HepG2 (cell line): ENCODE measurements at regions not wholly inside any gene's neighbourhood (a gene's known extent, or its start where the extent isn't known, plus 50 kb on each side); places are given as distances from the start of the nearest gene placed in this dataset.

ENCODE experiments used
- ATAC-seq: fragments of 200-7000 bp; cut with Tn5 transposase; 3 replicates; pipeline ENCODE4 v1.9.1; 2020; ENCODE audit warnings: mild to moderate bottlenecking, moderate library complexity
- BruUV-seq: library from RNA; stranded (reverse); fragments of 400-500 nt; replicated peaks from 2 replicates; lab custom pipeline; 2021; lab: Mats Ljungman, UMichigan
- CTCF ChIA-PET: fragments of 300-600 bp; formaldehyde crosslinking; extraction: SDS; loops from one replicate; lab custom pipeline; 2021; ENCODE audit warnings: low total read pairs, inconsistent platforms, low intra/inter-chr PET ratio; lab: Yijun Ruan, JAX
- POLR2A ChIA-PET: fragments of 350-600 bp; sonication (Branson Sonifier 250); formaldehyde crosslinking; loops from one replicate; lab custom pipeline; 2020; ENCODE audit warnings: antibody characterized with exemption, inconsistent platforms; lab: Yijun Ruan, JAX
- DNase-seq: peaks from one replicate; pipeline ENCODE4 v3.0.0-alpha.2; 2015; ENCODE audit warnings: low spot score
- FAIRE-seq: peaks from 3 replicates; lab custom pipeline; 2011; peaks lifted over from hg19 to GRCh38; lab: Jason Lieb, UNC
- H2AFZ ChIP-seq: one replicate; pipeline ENCODE4 v1.6.1; 2011; ENCODE audit warnings: low read length, inconsistent platforms
- H3K27ac ChIP-seq: fragments of 300-600 bp; 3 replicates; pipeline ENCODE4 v1.8.0; 2011; ENCODE audit warnings: mixed run types, mild to moderate bottlenecking, mixed read lengths, low read length, inconsistent platforms; ENCODE audit not compliant: insufficient read depth; ENCODE audit errors: extremely low read length
- H3K27me3 ChIP-seq, 2 experiments: fragments of 200-600 bp in 1 of 2; 2 replicates in 1 of 2; 3 replicates in 1 of 2; pipeline versions ENCODE4 v1.6.0 to v1.8.0; 2011; ENCODE audit warnings: low read length in 2 of 2, mild to moderate bottlenecking in 2 of 2, moderate library complexity in 2 of 2, inconsistent platforms in 1 of 2; ENCODE audit not compliant: insufficient read depth in 2 of 2, control insufficient read depth in 1 of 2
- H3K36me3 ChIP-seq, 2 experiments: fragments of 200-600 bp in 1 of 2; replicated peaks in 1 of 2; 2 replicates in 1 of 2; 3 replicates in 1 of 2; pipeline versions ENCODE4 v1.5.1 to v1.8.0; 2011; ENCODE audit warnings: low read length in 2 of 2, inconsistent platforms in 1 of 2; ENCODE audit not compliant: insufficient read depth in 2 of 2, control insufficient read depth in 1 of 2
- H3K4me1 ChIP-seq: 2 replicates; pipeline ENCODE4 v1.5.1; 2012; ENCODE audit warnings: low read length, inconsistent platforms; ENCODE audit not compliant: insufficient read depth
- H3K4me2 ChIP-seq: 2 replicates; pipeline ENCODE4 v1.6.0; 2011; ENCODE audit warnings: low read depth, low read length, inconsistent platforms
- H3K4me3 ChIP-seq, 3 experiments: fragments of 200-600 bp in 1 of 3; sonication (generic), shearing (Covaris generic) in 1 of 3; replicated peaks in 1 of 3; 2 replicates each; pipeline ENCODE4 v1.5.1; 2011 to 2016; ENCODE audit warnings: low read length in 3 of 3, inconsistent platforms in 2 of 3, low read depth in 2 of 3, mild to moderate bottlenecking in 2 of 3, control low read depth in 1 of 3, mixed read lengths in 1 of 3; ENCODE audit not compliant: insufficient read depth in 1 of 3
- H3K79me2 ChIP-seq: one replicate; pipeline ENCODE4 v1.6.1; 2011; ENCODE audit warnings: low read length, inconsistent platforms; ENCODE audit not compliant: insufficient read depth
- H3K9ac ChIP-seq: 2 replicates; pipeline ENCODE4 v1.6.0; 2011; ENCODE audit warnings: mild to moderate bottlenecking, low read depth, low read length, inconsistent platforms; ENCODE audit not compliant: insufficient read depth
- H3K9me3 ChIP-seq: 2 replicates; pipeline ENCODE4 v1.5.1; 2012; ENCODE audit warnings: mild to moderate bottlenecking, low read length
- H4K20me1 ChIP-seq: 2 replicates; pipeline ENCODE4 v1.6.0; 2011; ENCODE audit warnings: inconsistent platforms, mild to moderate bottlenecking, low read length, moderate library complexity; ENCODE audit not compliant: insufficient read depth
- ATF7 ChIP-seq, 2 experiments: fragments of 450-650 bp in 1 of 2; sonication (generic) in 1 of 2; formaldehyde crosslinking in 1 of 2; IDR thresholded peaks; 2 replicates each; pipeline versions ENCODE4 v1.4.0 to v1.6.1; 2016 to 2020; ENCODE audit warnings: antibody characterized with exemption in 1 of 2, mild to moderate bottlenecking in 1 of 2, missing genetic modification reagents in 1 of 2
- EP300 ChIP-seq, 3 experiments: sonication (generic) in 1 of 3; formaldehyde crosslinking in 1 of 3; IDR thresholded peaks; 2 replicates each; pipeline versions ENCODE4 v1.5.1 to v1.6.1; 2011 to 2020; ENCODE audit warnings: low read depth in 2 of 3, low read length in 2 of 3, borderline replicate concordance in 1 of 3, improper control_type of control experiment in 1 of 3, mild to moderate bottlenecking in 1 of 3, missing genetic modification reagents in 1 of 3, moderate library complexity in 1 of 3
- FOXK1 ChIP-seq: sonication (generic); formaldehyde crosslinking; IDR thresholded peaks from 2 replicates; pipeline ENCODE4 v1.4.0; 2020; ENCODE audit warnings: low read depth, missing genetic modification reagents, borderline replicate concordance
- FOXK2 ChIP-seq: fragments of 450-650 bp; IDR thresholded peaks from 2 replicates; pipeline ENCODE4 v1.6.1; 2016
- HMG20A ChIP-seq: IDR thresholded peaks from 2 replicates; pipeline ENCODE4 v1.6.1; 2016; ENCODE audit warnings: borderline replicate concordance
- KDM2A ChIP-seq: sonication (generic); formaldehyde crosslinking; IDR thresholded peaks from 2 replicates; pipeline ENCODE4 v1.4.0; 2020; ENCODE audit warnings: low read depth, missing genetic modification reagents, borderline replicate concordance
- MYNN ChIP-seq: sonication (generic); formaldehyde crosslinking; IDR thresholded peaks from 2 replicates; pipeline ENCODE4 v1.4.0; 2020; ENCODE audit warnings: mild to moderate bottlenecking, low read depth, missing genetic modification reagents
- NR2C2 ChIP-seq: sonication (generic); formaldehyde crosslinking; IDR thresholded peaks from 2 replicates; pipeline ENCODE4 v1.4.0; 2020; ENCODE audit warnings: missing genetic modification reagents, mild to moderate bottlenecking, moderate library complexity, borderline replicate concordance
- SOX6 ChIP-seq, 2 experiments: fragments of 450-650 bp in 1 of 2; sonication (generic) in 1 of 2; formaldehyde crosslinking in 1 of 2; IDR thresholded peaks; 2 replicates each; pipeline versions ENCODE4 v1.4.0 to v1.6.1; 2017 to 2020; ENCODE audit warnings: antibody characterized with exemption in 1 of 2, mild to moderate bottlenecking in 1 of 2, missing genetic modification reagents in 1 of 2
- STAT6 ChIP-seq: sonication (generic); formaldehyde crosslinking; IDR thresholded peaks from 2 replicates; pipeline ENCODE4 v1.4.0; 2020; ENCODE audit warnings: missing genetic modification reagents, mild to moderate bottlenecking, borderline replicate concordance
- YEATS2 ChIP-seq: sonication (generic); formaldehyde crosslinking; IDR thresholded peaks from 2 replicates; pipeline ENCODE4 v1.4.0; 2020; ENCODE audit warnings: missing genetic modification reagents, borderline replicate concordance
- ZBTB44 ChIP-seq: sonication (generic); formaldehyde crosslinking; IDR thresholded peaks from 2 replicates; pipeline ENCODE4 v1.4.0; 2020; ENCODE audit warnings: missing genetic modification reagents
- ZNF205 ChIP-seq: IDR thresholded peaks from 2 replicates; pipeline ENCODE4 v1.6.1; 2018; ENCODE audit warnings: missing biosample characterization, missing genetic modification reagents
- ZNF251 ChIP-seq: sonication (generic); formaldehyde crosslinking; IDR thresholded peaks from 2 replicates; pipeline ENCODE4 v1.9.0; 2021; ENCODE audit warnings: mild to moderate bottlenecking, missing genetic modification reagents
- ZNF280D ChIP-seq: sonication (generic); formaldehyde crosslinking; IDR thresholded peaks from 2 replicates; pipeline ENCODE4 v1.5.1; 2020; ENCODE audit warnings: mild to moderate bottlenecking, missing genetic modification reagents
- ZNF337 ChIP-seq: sonication (generic); formaldehyde crosslinking; IDR thresholded peaks from 2 replicates; pipeline ENCODE4 v1.5.1; 2020; ENCODE audit warnings: missing genetic modification reagents, low read depth, mild to moderate bottlenecking, borderline replicate concordance
- ZNF577 ChIP-seq: sonication (generic); formaldehyde crosslinking; IDR thresholded peaks from 2 replicates; pipeline ENCODE4 v1.4.0; 2020; ENCODE audit warnings: mild to moderate bottlenecking, low read depth, missing genetic modification reagents, borderline replicate concordance
- WGBS: methylation state at CpG from one replicate; pipeline ENCODE4 v1.1.6; 2017; ENCODE audit warnings: low lambda C conversion rate; 5-methylcytosine and 5-hydroxymethylcytosine counted together
- in situ Hi-C: cut with HindIII; loops from 2 replicates; pipeline ENCODE4 v1.10.0; 2017; ENCODE audit warnings: low pct_unique_long_range_greater_than_20kb; ENCODE audit not compliant: extremely low pct_ligation_motif_present
- intact Hi-C: fragments of 100-400 bp; cut with micrococcal nuclease; formaldehyde crosslinking; loops from one replicate; pipeline ENCODE4 v1.10.0; 2022; ENCODE audit not compliant: unreplicated experiment

GRCh38 chr12:81021131-81021748 lies 56.6 kb upstream of the ACSS3 start:
- ChIA-PET POLR2A (no interaction called here), CTCF (no interaction called here)
- Histone ChIP-seq H3K4me3 (no peak overlapping the region), H3K9me3 (no peaks in the 10 kb centered on the region), H3K9ac (no peak overlapping the region), H4K20me1 (no peaks in the 10 kb centered on the region), H3K27ac (no peak overlapping the region), H3K4me2 (no peak overlapping the region), H3K79me2 (no peaks in the 10 kb centered on the region), H3K36me3 (no peaks in the 10 kb centered on the region), H3K4me1 (no peaks in the 10 kb centered on the region), H2AFZ (no peak overlapping the region), H3K27me3 (no peaks in the 10 kb centered on the region)
- FAIRE-seq (no peak), ATAC-seq (no peak), DNase-seq (no peak)
- WGBS: 44% methylated on average over 3 of the region's 3 CpGs
- TF ChIP-seq FOXK2 (no peak), STAT6 (no peak), FOXK1 (CRISPR knock-in tag) (no peak), ZNF251 (CRISPR knock-in tag) (no peak), ZNF280D (no peak), KDM2A (CRISPR knock-in tag) (no peak), ZNF205 (CRISPR knock-in tag) (no peak), ZBTB44 (CRISPR knock-in tag) (no peak), SOX6 (IDR thresholded peaks at IDR 0.05) (no peak), SOX6 (CRISPR knock-in tag; IDR thresholded peaks at IDR 0.05) (no peak), MYNN (CRISPR knock-in tag) (no peak), ZNF337 (no peak), ZNF577 (no peak), NR2C2 (CRISPR knock-in tag) (no peak), YEATS2 (no peak), ATF7 (IDR thresholded peaks at IDR 0.05) (no peak), ATF7 (CRISPR knock-in tag; IDR thresholded peaks at IDR 0.05) (no peak), EP300 (IDR thresholded peaks at IDR 0.05; ENCODE audit: low read depth in 2 of 2, low read length in 2 of 2) (no peak), EP300 (CRISPR knock-in tag; IDR thresholded peaks at IDR 0.05; ENCODE audit: borderline replicate concordance) (no peak), HMG20A (CRISPR knock-in tag) (no peak)
- in situ Hi-C loops: no loop called here
- BruUV-seq: no TSS peak
- intact Hi-C loops: loop anchor here (10.0 kb wide), 1 partner anchor 104 kb away; no protein-coding TSS in a partner anchor
